HG02973 (cell line): ENCODE measurements at regions not wholly inside any gene's neighbourhood (a gene's known extent, or its start where the extent isn't known, plus 50 kb on each side); places are given as distances from the start of the nearest gene placed in this dataset.
A peak's percentile ranks its signal among the peaks of the same experiment; 100 is the strongest.

Experiments
- ATAC-seq: cut with Tn5 transposase; IDR thresholded peaks from one replicate; pipeline ENCODE4 v1.9.1; 2021; ENCODE audit warnings: moderate library complexity; ENCODE audit not compliant: unreplicated experiment

DNA sequence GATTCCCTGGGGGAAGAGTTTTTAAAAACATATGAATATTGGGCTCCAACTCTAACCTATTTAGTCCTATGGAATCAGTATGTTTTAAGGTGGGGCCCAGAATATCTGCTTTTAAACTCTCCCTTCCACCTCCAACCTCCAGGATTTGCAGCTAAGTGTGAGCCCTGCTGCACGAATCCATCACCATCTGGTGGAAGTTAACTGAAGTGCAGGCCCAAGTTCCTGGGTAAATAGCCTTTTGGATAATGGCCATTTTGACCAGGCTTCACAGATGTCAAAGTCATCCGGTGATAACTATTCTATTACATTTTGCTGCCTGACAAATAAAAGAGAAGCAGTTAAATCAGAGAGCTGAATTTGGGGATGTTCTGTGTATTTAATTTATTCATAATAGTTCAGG lies 58.1 kb upstream of the RMST start:
- ATAC-seq: peak; percentile 94

DNA sequence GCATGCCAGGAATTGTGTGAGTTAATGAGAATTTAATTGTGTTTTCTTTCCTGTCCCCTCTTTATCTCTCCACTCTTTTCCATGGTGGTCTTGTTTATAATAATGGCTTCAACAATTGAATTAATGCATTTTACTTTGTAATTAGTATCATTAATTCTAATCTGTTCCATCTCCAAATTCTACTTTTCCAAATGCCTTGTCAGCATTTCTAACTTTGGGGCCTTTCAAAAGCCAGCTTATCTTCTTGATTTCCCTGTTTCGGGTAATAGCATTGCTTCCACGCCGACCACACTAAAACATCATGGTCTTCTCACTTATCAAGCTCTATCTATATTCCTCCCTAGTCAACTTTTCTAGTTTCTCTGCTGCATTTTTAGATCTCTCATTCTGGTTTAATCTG lies 54.2 kb upstream of the RMST start:
- ATAC-seq: no peak

DNA sequence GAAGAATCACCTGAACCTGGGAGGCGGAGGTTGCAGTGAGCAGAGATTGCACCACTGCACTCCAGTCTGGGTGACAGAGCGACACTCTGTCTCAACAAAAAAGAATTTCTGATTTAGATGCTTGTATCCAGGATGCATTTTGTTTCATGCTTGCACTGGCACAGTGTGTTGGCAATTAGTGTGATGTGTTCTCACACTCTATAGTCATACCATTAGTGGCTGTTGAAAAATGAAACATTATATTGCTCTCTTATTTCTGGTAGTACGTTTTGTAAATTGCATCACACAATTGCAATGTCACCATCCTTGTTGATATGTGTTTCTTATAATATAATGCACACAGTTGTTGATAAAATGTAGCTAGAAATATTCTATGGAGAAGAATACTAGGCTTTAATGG lies 51.3 kb upstream of the RMST start:
- no peak for ATAC-seq
